IPS-20b (cell line): ENCODE measurements at regions not wholly inside any gene's neighbourhood (a gene's known extent, or its start where the extent isn't known, plus 50 kb on each side); places are given as distances from the start of the nearest gene placed in this dataset.
"Not testable (repeated sequence)": the region's sequence is repeated elsewhere in the genome, so short reads cannot be mapped to it uniquely, and the experiment has no call there.

Experiments used
- H3K27ac ChIP-seq: one replicate; pipeline ENCODE4 v1.5.1; 2013; ENCODE audit warnings: low read length
- H3K27me3 ChIP-seq: 2 replicates; pipeline ENCODE4 v1.6.1; 2013; ENCODE audit warnings: mild to moderate bottlenecking, low read length, inconsistent platforms; ENCODE audit not compliant: insufficient read depth
- H3K36me3 ChIP-seq: 2 replicates; pipeline ENCODE4 v1.6.1; 2013; ENCODE audit warnings: low read depth, mild to moderate bottlenecking, inconsistent platforms, low read length, moderate library complexity; ENCODE audit not compliant: insufficient read depth
- H3K4me1 ChIP-seq: 2 replicates; pipeline ENCODE4 v1.6.1; 2013; ENCODE audit warnings: mild to moderate bottlenecking, control low read depth, inconsistent platforms, low read length, moderate library complexity; ENCODE audit not compliant: insufficient read depth
- H3K4me3 ChIP-seq: 2 replicates; pipeline ENCODE4 v1.5.1; 2013; ENCODE audit warnings: mild to moderate bottlenecking, low read length, inconsistent platforms
- H3K9ac ChIP-seq: 2 replicates; pipeline ENCODE4 v1.6.1; 2013; ENCODE audit warnings: low read depth, mild to moderate bottlenecking, inconsistent platforms, low read length, moderate library complexity
- H3K9me3 ChIP-seq: 2 replicates; pipeline ENCODE4 v1.6.1; 2013; ENCODE audit warnings: mild to moderate bottlenecking, low read depth, low read length, inconsistent platforms; ENCODE audit not compliant: insufficient read depth

- no peaks in the 10 kb centered on the region for H3K27me3 ChIP-seq
- no peak overlapping the region for H3K9ac ChIP-seq
- H3K9me3 ChIP-seq: no peaks in the 10 kb centered on the region
- no peak overlapping the region for H3K27ac ChIP-seq
- H3K4me1 ChIP-seq: no peaks in the 10 kb centered on the region
- H3K36me3 ChIP-seq: no peaks in the 10 kb centered on the region
- no peak overlapping the region for H3K4me3 ChIP-seq
Observed at GRCh38 chrX:138921031-138921430, 209.5 kb upstream of the FGF13 start.

- H3K36me3 ChIP-seq: no peaks in the 10 kb centered on the region
- no peak overlapping the region for H3K9ac ChIP-seq
- H3K27ac ChIP-seq: no peak overlapping the region
- no peaks in the 10 kb centered on the region for H3K9me3 ChIP-seq
- no peaks in the 10 kb centered on the region for H3K27me3 ChIP-seq
- no peaks in the 10 kb centered on the region for H3K4me1 ChIP-seq
- H3K4me3 ChIP-seq: no peak overlapping the region
Observed at GRCh38 chrX:138917781-138918180, 206.3 kb upstream of the FGF13 start.

GRCh38 chrX:138914767-138915166 is 203.2 kb upstream of the FGF13 start:
- H3K4me1 ChIP-seq: no peaks in the 10 kb centered on the region
- no peaks in the 10 kb centered on the region for H3K27me3 ChIP-seq
- no peak overlapping the region for H3K4me3 ChIP-seq
- H3K27ac ChIP-seq: no peak overlapping the region
- no peaks in the 10 kb centered on the region for H3K9me3 ChIP-seq
- H3K36me3 ChIP-seq: no peaks in the 10 kb centered on the region
- no peak overlapping the region for H3K9ac ChIP-seq

- Histone ChIP-seq H3K27ac (no peak overlapping the region), H3K4me1 (no peaks in the 10 kb centered on the region), H3K9ac (no peak overlapping the region), H3K36me3 (no peaks in the 10 kb centered on the region), H3K4me3 (no peak overlapping the region), H3K9me3 (no peaks in the 10 kb centered on the region), H3K27me3 (no peaks in the 10 kb centered on the region)
Observed at GRCh38 chrX:138908577-138908976, 197.1 kb upstream of the FGF13 start.

- no peaks in the 10 kb centered on the region for H3K4me1 ChIP-seq
- no peaks in the 10 kb centered on the region for H3K9me3 ChIP-seq
- no peak overlapping the region for H3K27ac ChIP-seq
Observed at GRCh38 chrX:138897621-138898492, 186.3 kb upstream of the FGF13 start.

GRCh38 chrX:138890491-138890890 is 179.0 kb upstream of the FGF13 start:
- H3K36me3 ChIP-seq: no peaks in the 10 kb centered on the region
- no peaks in the 10 kb centered on the region for H3K27me3 ChIP-seq
- H3K27ac ChIP-seq: no peak overlapping the region
- H3K4me1 ChIP-seq: no peaks in the 10 kb centered on the region
- H3K9me3 ChIP-seq: no peaks in the 10 kb centered on the region
- H3K4me3 ChIP-seq: no peak overlapping the region
- H3K9ac ChIP-seq: no peak overlapping the region

More at GRCh38 chrX:138897621-138898492, 186.3 kb upstream of the FGF13 start:
- Histone ChIP-seq H3K9ac (no peak overlapping the region), H3K36me3 (no peaks in the 10 kb centered on the region), H3K27me3 (no peaks in the 10 kb centered on the region), H3K4me3 (no peak overlapping the region)

GRCh38 chrX:138889149-138889548 is 177.6 kb upstream of the FGF13 start:
- no peaks in the 10 kb centered on the region for H3K27me3 ChIP-seq
- H3K27ac ChIP-seq: no peak overlapping the region
- H3K36me3 ChIP-seq: no peaks in the 10 kb centered on the region
- H3K9me3 ChIP-seq: no peaks in the 10 kb centered on the region
- no peak overlapping the region for H3K9ac ChIP-seq
- no peaks in the 10 kb centered on the region for H3K4me1 ChIP-seq
- no peak overlapping the region for H3K4me3 ChIP-seq

GRCh38 chrX:138886769-138887168 is 175.3 kb upstream of the FGF13 start:
- no peaks in the 10 kb centered on the region for H3K4me1 ChIP-seq
- no peaks in the 10 kb centered on the region for H3K36me3 ChIP-seq
- H3K9me3 ChIP-seq: no peaks in the 10 kb centered on the region
- H3K27ac ChIP-seq: no peak overlapping the region
- no peak overlapping the region for H3K9ac ChIP-seq
- no peak overlapping the region for H3K4me3 ChIP-seq
- H3K27me3 ChIP-seq: no peaks in the 10 kb centered on the region

- Histone ChIP-seq H3K4me3 (no peak overlapping the region), H3K27ac (no peak overlapping the region), H3K27me3 (no peaks in the 10 kb centered on the region), H3K4me1 (no peaks in the 10 kb centered on the region), H3K36me3 (no peaks in the 10 kb centered on the region), H3K9ac (no peak overlapping the region), H3K9me3 (no peaks in the 10 kb centered on the region)
Observed at GRCh38 chrX:138885886-138886285, 174.4 kb upstream of the FGF13 start.

GRCh38 chrX:138880293-138880692 is 168.8 kb upstream of the FGF13 start:
- not testable (repeated sequence) for H3K36me3 ChIP-seq, H3K4me1 ChIP-seq, H3K9ac ChIP-seq, H3K4me3 ChIP-seq, H3K27ac ChIP-seq, H3K9me3 ChIP-seq, H3K27me3 ChIP-seq

- H3K9me3 ChIP-seq: no peaks in the 10 kb centered on the region
- H3K36me3 ChIP-seq: no peaks in the 10 kb centered on the region
- H3K9ac ChIP-seq: no peak overlapping the region
- no peaks in the 10 kb centered on the region for H3K27me3 ChIP-seq
- no peak overlapping the region for H3K4me3 ChIP-seq
- H3K27ac ChIP-seq: no peak overlapping the region
- no peaks in the 10 kb centered on the region for H3K4me1 ChIP-seq
Observed at GRCh38 chrX:138877746-138878145, 166.2 kb upstream of the FGF13 start.

- H3K4me1 ChIP-seq: no peaks in the 10 kb centered on the region
- H3K9ac ChIP-seq: no peak overlapping the region
- H3K36me3 ChIP-seq: no peaks in the 10 kb centered on the region
- no peaks in the 10 kb centered on the region for H3K9me3 ChIP-seq
- H3K27me3 ChIP-seq: no peaks in the 10 kb centered on the region
- H3K4me3 ChIP-seq: no peak overlapping the region
- H3K27ac ChIP-seq: no peak overlapping the region
Observed at GRCh38 chrX:138875472-138875871, 164.0 kb upstream of the FGF13 start.
